ENCODE measurements at regions not wholly inside any gene's neighbourhood (a gene's known extent, or its start where the extent isn't known, plus 50 kb on each side); places are given as distances from the start of the nearest gene placed in this dataset.

DNA sequence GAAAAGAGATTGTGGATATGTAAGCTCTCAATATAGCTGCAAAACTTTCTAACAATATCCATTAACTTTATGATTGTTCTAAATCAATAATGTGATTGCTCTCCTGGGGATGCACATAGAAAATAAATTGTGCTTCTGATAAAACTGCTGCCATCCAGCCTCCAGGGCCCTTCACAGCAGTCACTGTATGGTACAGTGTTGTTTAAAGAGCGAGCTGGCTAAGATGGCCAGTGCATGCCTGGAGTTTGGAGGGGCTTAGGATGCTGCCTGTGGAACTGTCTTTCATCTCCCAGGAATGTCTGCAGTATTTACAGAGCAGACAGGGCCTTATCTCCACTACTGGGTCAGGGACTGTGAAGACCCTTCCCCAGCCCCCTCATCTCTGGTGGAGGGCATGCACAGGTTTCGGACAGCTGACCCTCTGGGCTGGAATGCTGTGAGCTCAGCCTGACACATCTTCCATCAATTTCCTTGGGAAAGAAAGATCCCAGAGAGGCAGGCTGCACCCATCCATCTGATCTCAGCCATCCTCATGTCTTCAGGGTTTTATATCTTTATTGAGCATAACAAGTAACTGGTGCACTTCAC lies 137.0 kb downstream of the PLPP3 start:
- Mint-ChIP-seq H3K36me3 (ENCODE audit: low read depth) (no peaks in the 10 kb centered on the region), H3K4me3 (no peak overlapping the region), H3K27ac (no peak overlapping the region), H3K9me3 (no peaks in the 10 kb centered on the region), H3K4me1 (ENCODE audit: low read depth) (no peaks in the 10 kb centered on the region), H3K27me3 (no peaks in the 10 kb centered on the region)
- DNase-seq: no peak

DNA sequence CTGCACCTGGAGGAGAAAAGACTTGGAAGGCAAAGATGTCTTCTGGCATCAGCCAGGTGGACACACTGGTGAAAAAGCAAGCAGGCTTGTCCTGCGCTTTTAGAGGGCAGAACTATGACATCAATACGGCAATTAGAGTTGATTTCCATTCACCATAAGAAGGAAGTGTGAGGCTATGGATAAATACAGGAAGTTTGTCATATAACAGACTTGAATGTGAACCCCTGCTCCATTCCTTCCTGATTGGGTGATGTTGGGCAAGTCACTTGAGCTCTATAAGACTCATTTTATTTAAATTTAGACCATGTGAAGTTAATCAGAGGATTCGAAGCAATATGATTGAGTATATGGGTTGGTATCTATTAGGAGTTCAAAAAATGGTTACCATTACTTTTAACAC lies 137.8 kb downstream of the PLPP3 start:
- no peaks in the 10 kb centered on the region for H3K36me3 Mint-ChIP-seq (ENCODE audit: low read depth)
- no peak overlapping the region for H3K27ac Mint-ChIP-seq
- no peaks in the 10 kb centered on the region for H3K4me1 Mint-ChIP-seq (ENCODE audit: low read depth)
- H3K27me3 Mint-ChIP-seq: no peaks in the 10 kb centered on the region
- H3K9me3 Mint-ChIP-seq: no peaks in the 10 kb centered on the region
- no peak overlapping the region for H3K4me3 Mint-ChIP-seq
- no peak for DNase-seq

DNA sequence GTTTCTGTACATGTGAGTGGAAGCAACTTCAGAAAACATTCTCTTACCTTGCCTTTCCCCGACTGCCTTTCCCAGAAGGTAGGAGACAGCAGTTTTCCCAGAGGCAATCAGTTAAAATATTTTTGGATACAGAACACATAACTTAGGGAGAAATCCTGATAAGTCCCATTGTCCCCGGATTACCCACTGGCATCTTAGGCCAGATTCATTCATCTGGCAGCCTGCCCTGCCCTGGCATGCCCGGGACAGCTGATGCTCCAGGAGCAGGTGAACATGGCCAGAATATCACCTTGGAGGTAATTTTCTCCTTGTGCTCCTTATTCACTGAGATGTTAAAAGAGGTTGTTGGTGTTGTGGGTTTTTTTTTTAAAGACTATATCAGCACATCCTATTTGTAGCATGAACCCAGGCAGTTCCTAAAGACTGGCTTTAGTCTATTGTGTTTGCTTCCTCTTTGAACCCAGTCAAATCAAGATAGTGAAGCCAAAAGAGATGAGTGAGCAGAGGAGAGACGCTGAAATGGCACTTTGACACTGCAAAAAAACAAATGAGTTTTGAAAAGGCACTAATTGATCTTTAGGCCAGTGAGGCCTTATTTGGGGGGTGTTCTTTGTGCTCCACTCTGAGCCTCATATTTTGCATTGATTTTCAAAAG lies 139.6 kb downstream of the PLPP3 start:
- Mint-ChIP-seq H3K36me3 (ENCODE audit: low read depth) (no peaks in the 10 kb centered on the region), H3K27me3 (no peaks in the 10 kb centered on the region), H3K9me3 (no peaks in the 10 kb centered on the region), H3K4me1 (ENCODE audit: low read depth) (no peaks in the 10 kb centered on the region), H3K4me3 (no peak overlapping the region), H3K27ac (no peak overlapping the region)
- no peak for DNase-seq

DNA sequence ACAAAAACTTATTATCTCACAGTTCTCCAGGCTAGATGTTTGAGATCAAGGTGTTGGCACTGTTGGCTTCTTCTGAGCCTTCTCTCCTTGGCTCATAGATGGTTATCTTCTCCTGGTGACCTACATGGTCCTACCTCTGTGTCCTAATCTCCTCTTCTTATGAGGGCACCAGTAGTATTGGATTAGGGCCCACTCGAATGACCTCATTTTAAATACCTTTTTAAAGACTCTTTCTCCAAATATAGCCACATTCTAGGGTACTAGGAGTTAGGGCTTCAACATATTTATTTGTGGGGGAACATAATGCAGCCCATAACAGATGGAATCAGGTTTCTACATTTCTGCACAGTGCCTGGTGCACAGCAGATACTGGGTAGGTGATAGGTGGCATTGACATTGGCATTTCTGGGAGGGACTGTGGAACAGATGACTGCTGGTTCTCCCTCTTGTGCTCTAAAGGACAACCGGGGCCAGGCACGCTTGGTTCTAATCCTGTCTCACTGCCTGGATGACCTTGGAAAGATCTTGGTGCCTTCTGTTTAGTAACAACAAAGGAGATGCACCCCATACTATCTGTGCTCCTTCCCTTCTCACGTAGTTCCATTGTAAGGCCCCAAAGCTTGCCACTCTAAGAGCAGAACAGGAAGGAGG lies 140.3 kb downstream of the PLPP3 start:
- no peak for DNase-seq
- no peaks in the 10 kb centered on the region for H3K36me3 Mint-ChIP-seq (ENCODE audit: low read depth)
- H3K9me3 Mint-ChIP-seq: no peaks in the 10 kb centered on the region
- no peak overlapping the region for H3K4me3 Mint-ChIP-seq
- no peaks in the 10 kb centered on the region for H3K4me1 Mint-ChIP-seq (ENCODE audit: low read depth)
- no peak overlapping the region for H3K27ac Mint-ChIP-seq
- H3K27me3 Mint-ChIP-seq: no peaks in the 10 kb centered on the region

DNA sequence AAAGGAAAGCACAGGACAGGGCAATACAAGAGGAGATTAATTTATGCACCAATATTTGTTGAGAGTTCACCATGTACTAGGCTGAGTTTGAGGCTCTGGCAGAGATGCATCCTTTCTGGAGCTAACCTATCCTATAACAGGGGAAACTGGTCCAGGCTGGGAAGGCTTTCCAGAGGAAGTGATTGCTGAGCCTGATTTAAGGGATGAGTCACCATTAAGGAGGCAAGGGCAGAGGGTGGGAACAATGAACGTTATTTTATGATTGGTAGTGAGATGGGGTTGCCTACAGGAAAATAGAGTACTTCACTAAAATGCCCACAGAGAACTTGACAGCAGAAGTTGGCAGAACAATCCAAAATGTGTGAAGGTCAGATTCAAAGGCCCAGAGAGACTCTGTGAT lies 141.4 kb downstream of the PLPP3 start:
- H3K4me3 Mint-ChIP-seq: no peak overlapping the region
- H3K27me3 Mint-ChIP-seq: no peaks in the 10 kb centered on the region
- no peak overlapping the region for H3K27ac Mint-ChIP-seq
- no peak for DNase-seq
- no peaks in the 10 kb centered on the region for H3K36me3 Mint-ChIP-seq (ENCODE audit: low read depth)
- no peaks in the 10 kb centered on the region for H3K9me3 Mint-ChIP-seq
- H3K4me1 Mint-ChIP-seq (ENCODE audit: low read depth): no peaks in the 10 kb centered on the region

DNA sequence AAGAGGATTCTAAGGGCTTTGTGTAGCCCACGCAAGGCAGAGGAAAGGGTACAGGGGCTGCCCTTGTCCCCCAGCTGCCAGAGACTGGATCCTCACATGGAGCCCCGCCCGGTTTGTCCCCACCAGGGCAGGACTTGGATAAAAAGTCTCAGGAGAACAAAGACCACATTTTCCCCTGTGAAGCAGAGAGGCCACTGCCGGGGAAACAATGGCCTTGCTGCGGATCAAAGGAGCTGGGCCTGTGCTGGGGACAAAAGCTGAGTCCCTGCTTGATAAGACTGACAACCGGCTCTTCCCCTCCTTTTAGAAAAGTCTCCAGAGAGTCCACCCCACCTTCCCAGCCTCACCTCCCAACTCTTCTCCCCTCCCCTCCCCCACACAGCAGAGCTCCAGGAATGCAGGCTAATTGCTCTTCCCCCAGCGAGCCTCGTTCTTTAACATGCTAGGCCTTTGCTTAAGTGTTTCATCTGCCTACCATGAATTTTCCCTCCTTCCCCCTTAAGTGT lies 142.4 kb downstream of the PLPP3 start:
- H3K36me3 Mint-ChIP-seq (ENCODE audit: low read depth): no peaks in the 10 kb centered on the region
- no peaks in the 10 kb centered on the region for H3K4me1 Mint-ChIP-seq (ENCODE audit: low read depth)
- H3K27ac Mint-ChIP-seq: no peak overlapping the region
- no peaks in the 10 kb centered on the region for H3K27me3 Mint-ChIP-seq
- H3K4me3 Mint-ChIP-seq: no peak overlapping the region
- no peaks in the 10 kb centered on the region for H3K9me3 Mint-ChIP-seq
- DNase-seq: no peak

DNA sequence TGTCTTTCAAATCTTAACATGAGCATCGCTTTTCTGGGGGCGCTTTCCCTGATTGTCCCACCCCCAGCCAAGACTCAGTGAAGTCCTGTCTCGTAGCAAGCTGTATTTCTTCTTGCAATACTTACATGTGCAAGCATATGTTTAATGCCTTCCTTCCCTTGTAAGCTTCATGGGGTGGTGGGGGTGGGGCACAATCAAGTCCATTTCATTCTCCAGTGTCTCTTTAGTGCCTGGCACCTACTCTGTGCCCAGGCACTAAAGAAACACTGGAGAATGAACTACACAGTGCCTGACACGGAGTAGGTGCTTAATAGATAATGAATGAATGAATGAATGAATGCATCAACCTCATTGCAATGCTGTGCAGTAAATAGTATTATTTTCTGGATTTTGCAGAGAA lies 143.1 kb downstream of the PLPP3 start:
- no peak for DNase-seq
- H3K27ac Mint-ChIP-seq: no peak overlapping the region
- H3K4me3 Mint-ChIP-seq: no peak overlapping the region
- H3K9me3 Mint-ChIP-seq: no peaks in the 10 kb centered on the region
- no peaks in the 10 kb centered on the region for H3K27me3 Mint-ChIP-seq
- H3K4me1 Mint-ChIP-seq (ENCODE audit: low read depth): no peaks in the 10 kb centered on the region
- H3K36me3 Mint-ChIP-seq (ENCODE audit: low read depth): no peaks in the 10 kb centered on the region

DNA sequence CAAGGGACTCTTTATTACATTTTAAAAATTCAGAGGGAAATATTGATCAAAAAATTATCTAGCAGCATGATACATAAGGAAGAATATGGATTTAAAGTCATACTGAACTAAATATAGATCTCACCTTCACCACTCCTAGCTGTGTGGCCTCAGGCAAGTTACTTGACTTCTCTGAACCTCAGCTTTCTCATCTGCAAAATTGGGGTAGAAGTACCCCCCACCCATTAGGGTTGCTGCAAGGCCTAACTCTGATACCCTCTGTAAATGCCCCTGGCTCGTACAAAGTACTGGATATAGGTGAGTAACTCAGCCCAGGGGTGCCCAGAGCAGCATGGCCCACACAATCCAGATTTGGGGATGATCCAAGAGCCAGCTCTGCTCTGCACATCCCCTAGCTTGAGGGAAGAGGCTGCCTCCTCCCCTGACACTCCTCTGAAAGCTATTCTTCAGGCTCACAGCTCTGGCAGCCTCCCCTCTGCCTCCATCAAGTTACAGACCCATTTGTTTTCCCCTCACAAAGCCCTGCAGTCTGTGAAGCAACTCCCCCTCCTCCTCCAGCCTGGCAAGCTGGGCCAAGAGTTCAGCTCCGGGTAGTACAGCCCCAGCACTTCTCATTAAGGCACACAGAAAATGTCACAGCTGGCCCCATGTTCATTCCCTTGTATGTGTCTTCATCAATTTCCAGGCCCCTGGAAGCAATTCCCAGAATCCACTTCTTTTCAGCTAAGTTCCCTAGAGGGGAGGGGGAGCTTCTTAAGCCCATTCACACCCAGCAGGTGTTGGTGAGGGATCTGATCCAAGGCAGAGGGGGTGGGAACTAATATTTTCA lies 143.7 kb downstream of the PLPP3 start:
- H3K9me3 Mint-ChIP-seq: no peaks in the 10 kb centered on the region
- no peak overlapping the region for H3K27ac Mint-ChIP-seq
- H3K27me3 Mint-ChIP-seq: no peaks in the 10 kb centered on the region
- H3K4me3 Mint-ChIP-seq: no peak overlapping the region
- H3K4me1 Mint-ChIP-seq (ENCODE audit: low read depth): no peaks in the 10 kb centered on the region
- no peak for DNase-seq
- no peaks in the 10 kb centered on the region for H3K36me3 Mint-ChIP-seq (ENCODE audit: low read depth)

DNA sequence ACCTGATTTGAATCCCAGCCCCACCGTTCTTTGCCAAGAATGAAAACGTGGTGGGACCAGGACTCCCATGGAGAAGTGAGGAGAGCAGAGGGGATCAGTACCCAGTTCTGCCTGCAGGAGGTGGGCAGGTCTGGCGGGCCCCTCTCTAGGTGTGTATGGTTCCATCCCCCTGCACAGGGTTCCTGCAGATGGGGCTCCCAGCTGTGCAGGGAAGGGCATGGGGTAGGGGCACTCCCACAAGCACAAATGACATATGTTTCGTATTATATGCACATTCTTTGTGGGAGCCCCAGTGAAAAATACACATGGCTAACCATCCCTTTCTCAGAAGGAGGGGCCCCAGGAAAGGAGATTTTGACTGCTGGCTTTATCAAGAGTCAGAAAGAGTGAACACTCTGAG lies 144.6 kb downstream of the PLPP3 start:
- no peaks in the 10 kb centered on the region for H3K27me3 Mint-ChIP-seq

DNA sequence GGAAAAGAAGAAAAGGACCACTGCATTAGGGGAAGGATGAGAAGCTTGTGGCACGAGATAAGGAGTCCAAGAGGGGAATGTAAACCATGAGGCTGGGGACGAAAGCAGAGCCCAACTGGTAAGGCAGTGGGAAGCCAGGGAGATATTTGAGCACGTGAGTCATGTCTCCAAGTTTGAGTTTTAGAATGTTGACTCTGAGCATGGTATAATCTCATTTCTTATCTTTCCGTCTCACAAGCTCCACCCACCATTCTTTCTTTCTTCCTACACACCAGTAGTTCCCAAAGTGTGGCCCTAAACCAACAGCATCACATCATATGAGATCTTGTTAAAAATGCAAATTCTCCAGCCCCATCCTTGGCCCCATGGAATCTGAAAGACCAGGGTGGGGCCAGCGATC lies 145.3 kb downstream of the PLPP3 start:
- Mint-ChIP-seq H3K4me1 (ENCODE audit: low read depth) (no peaks in the 10 kb centered on the region), H3K36me3 (ENCODE audit: low read depth) (no peaks in the 10 kb centered on the region), H3K27me3 (no peaks in the 10 kb centered on the region), H3K27ac (no peak overlapping the region), H3K4me3 (no peak overlapping the region), H3K9me3 (no peaks in the 10 kb centered on the region)
- DNase-seq: no peak

More for the DNA sequence above, 144.6 kb downstream of the PLPP3 start:
- no peaks in the 10 kb centered on the region for H3K4me1 Mint-ChIP-seq (ENCODE audit: low read depth)
- H3K27ac Mint-ChIP-seq: no peak overlapping the region
- H3K9me3 Mint-ChIP-seq: no peaks in the 10 kb centered on the region
- no peak overlapping the region for H3K4me3 Mint-ChIP-seq
- H3K36me3 Mint-ChIP-seq (ENCODE audit: low read depth): no peaks in the 10 kb centered on the region
- no peak for DNase-seq

DNA sequence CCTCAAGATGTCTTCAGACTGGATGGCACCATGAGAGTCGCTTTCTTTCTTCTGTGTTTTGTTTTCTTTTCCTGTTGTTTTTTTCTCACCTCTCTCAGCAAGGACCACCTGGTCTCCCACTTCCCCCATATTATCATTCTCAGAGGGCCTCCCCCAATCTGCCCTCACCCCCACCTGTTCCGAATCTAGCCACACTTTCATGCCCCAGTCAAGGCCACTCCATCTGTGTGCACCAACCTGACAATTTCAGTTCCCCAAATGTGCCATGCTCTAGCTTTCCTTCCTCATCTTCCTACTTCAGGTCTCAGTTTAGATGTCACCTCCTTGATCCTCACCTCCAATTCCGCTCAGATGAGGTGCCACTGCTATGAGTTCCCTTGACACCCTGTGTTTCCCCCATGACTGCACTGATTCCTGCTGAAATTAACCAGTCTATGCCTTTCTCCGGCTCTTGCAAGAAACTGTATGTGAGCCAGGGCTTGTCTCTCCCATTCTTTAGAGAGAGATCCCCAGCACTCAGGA lies 146.2 kb downstream of the PLPP3 start:
- Mint-ChIP-seq H3K36me3 (ENCODE audit: low read depth) (no peaks in the 10 kb centered on the region), H3K27me3 (no peaks in the 10 kb centered on the region), H3K9me3 (no peaks in the 10 kb centered on the region), H3K4me1 (ENCODE audit: low read depth) (no peaks in the 10 kb centered on the region), H3K27ac (no peak overlapping the region), H3K4me3 (no peak overlapping the region)
- no peak for DNase-seq

DNA sequence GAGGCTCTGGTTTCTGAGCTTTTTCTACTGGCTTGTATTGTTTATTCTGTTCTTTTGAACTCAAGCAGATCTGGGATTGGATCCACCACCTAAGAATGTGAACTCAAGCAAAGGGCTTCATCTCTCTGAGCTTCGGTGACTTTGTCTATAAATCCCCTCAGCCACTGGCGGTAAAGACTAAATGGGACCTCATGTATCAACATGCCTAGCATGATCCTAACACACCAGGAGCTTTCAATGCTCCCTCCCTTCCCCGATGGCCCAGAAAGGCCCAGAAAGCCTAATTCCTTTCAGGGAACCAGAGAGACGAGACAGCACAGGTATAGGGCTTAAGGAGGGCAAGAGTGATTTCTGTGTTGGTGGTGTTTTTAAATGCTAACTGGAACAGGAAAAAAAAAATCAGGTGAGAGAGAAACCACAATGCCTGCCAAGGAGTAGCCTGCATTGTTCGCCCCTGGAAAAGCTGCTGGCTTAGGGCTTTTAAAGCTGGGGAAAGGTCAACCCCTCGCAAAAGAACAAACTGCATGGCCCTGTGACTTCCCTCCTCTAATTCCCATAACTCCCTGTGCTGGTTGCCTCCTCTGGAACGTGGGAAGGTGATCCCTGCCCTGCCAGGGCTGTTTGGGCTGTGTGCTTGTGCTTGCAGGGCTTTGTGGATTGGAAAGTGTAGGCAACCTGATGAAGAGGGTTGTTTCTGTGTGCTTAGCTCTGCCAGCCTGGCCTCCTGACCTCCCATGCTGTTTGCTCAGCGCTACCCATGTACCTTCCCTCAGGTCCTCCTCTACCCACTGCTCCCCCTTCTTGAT lies 147.0 kb downstream of the PLPP3 start:
- H3K9me3 Mint-ChIP-seq: no peaks in the 10 kb centered on the region
- no peaks in the 10 kb centered on the region for H3K27me3 Mint-ChIP-seq
- no peak overlapping the region for H3K4me3 Mint-ChIP-seq
- no peak for DNase-seq
- H3K4me1 Mint-ChIP-seq (ENCODE audit: low read depth): no peaks in the 10 kb centered on the region
- H3K27ac Mint-ChIP-seq: no peak overlapping the region
- no peaks in the 10 kb centered on the region for H3K36me3 Mint-ChIP-seq (ENCODE audit: low read depth)

DNA sequence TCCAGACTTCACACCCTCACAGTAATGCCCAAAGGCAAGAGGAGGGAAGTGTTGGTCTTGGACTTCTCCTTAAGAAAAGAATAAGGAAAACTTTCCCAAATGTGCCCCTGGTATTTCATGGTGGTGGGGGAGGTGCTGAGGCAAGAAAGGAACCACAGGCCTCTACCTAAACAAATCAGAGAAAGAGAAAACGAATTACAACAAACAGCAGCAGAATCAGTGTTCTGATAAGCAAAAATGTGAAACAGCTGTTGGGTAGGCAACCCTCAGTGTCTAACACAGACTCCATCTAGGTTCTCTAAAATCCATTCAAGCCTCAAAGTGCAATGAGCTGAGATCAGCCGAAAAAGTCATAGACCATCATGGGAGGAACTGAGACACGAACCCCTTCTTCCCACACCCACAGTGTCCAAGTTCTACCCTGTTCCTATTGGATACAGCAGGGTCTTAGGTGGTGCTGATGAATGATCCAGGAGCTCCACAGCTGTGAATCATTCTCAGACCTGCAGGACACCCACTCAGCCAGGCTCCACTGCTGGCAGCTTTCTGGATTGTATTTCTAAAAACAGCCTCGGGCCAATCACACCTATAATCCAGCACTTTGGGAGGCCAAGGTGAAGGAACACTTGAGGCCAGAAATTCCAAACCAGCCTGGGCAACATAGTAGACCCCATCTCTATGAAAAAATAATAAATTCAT lies 149.1 kb downstream of the PLPP3 start:
- H3K4me3 Mint-ChIP-seq: no peak overlapping the region
- DNase-seq: no peak
- H3K27me3 Mint-ChIP-seq: no peaks in the 10 kb centered on the region

More for the DNA sequence above, 149.1 kb downstream of the PLPP3 start:
- Mint-ChIP-seq H3K36me3 (ENCODE audit: low read depth) (no peaks in the 10 kb centered on the region), H3K4me1 (ENCODE audit: low read depth) (no peaks in the 10 kb centered on the region), H3K9me3 (no peaks in the 10 kb centered on the region), H3K27ac (no peak overlapping the region)

Data from activated T-cell treated with anti-CD3 and anti-CD28 coated beads, Interleukin-2, amount 50 U/mL, for 24 hours (primary cell).